ENCODE measurements at regions not wholly inside any gene's neighbourhood (a gene's known extent, or its start where the extent isn't known, plus 50 kb on each side); places are given as distances from the start of the nearest gene placed in this dataset.
"Not testable (repeated sequence)": the region's sequence is repeated elsewhere in the genome, so short reads cannot be mapped to it uniquely, and the experiment has no call there.

GRCh38 chr17:21501927-21502700 lies 126.0 kb downstream of the KCNJ12 start:
- not testable (repeated sequence) for TF ChIP-seq CTCF, POLR2A (IDR thresholded peaks at IDR 0.05)

Measured in uterus (tissue), 2 donors.